GM21381 (cell line): ENCODE measurements at regions not wholly inside any gene's neighbourhood (a gene's known extent, or its start where the extent isn't known, plus 50 kb on each side); places are given as distances from the start of the nearest gene placed in this dataset.
"Not testable (repeated sequence)": the region's sequence is repeated elsewhere in the genome, so short reads cannot be mapped to it uniquely, and the experiment has no call there.

Experiments
- ATAC-seq: cut with Tn5 transposase; IDR thresholded peaks from one replicate; pipeline ENCODE4 v1.9.1; 2021; ENCODE audit warnings: mild to moderate bottlenecking, moderate library complexity; ENCODE audit not compliant: unreplicated experiment

GRCh38 chr10:33715303-33715975 lies 381.0 kb upstream of the NRP1 start:
- no peak for ATAC-seq

DNA sequence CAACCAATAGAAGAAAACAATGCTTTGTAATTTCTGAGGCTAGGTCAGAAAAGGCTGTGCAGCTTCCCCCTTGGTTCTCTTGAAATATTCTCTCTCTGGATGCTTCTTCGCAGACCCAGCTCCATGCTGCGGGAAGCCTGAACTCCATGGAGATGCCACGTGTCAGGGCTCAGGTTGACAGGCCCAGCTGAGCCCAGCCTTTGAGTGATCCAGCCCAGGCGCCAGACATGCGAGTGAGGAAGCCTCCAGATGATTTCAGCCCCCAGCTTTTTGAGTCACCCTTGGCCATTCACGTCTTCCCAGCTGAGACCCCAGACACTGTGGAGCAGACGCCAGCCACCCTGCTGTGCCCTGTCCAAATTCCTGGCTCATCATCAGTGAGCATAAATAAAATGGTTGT lies 378.4 kb upstream of the NRP1 start:
- ATAC-seq, result no peak

- no peak for ATAC-seq
Measured at GRCh38 chr10:33710006-33710405, 375.5 kb upstream of the NRP1 start.

- no peak for ATAC-seq
Measured at GRCh38 chr10:33709008-33709753, 374.7 kb upstream of the NRP1 start.

DNA sequence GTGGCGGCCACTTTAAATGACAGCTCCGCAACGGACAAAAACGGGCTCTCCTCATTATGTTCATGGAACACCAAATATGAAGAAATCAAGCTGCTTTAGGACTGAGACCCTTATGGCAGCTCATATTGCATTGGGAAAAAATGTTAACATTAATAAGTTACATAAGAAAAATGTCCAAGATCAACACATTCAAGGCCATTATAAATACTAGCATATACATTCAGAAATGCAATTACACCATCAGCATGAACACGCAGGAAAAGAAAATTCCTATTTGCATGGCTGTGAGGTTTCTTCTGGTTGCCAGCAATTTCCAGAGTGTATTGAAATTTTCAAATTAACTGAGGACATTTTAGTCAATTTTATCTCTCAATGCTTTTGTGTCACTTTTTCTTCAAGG lies 374.1 kb upstream of the NRP1 start:
- ATAC-seq, result no peak

- no peak for ATAC-seq
Measured at GRCh38 chr10:33706746-33707145, 372.3 kb upstream of the NRP1 start.

DNA sequence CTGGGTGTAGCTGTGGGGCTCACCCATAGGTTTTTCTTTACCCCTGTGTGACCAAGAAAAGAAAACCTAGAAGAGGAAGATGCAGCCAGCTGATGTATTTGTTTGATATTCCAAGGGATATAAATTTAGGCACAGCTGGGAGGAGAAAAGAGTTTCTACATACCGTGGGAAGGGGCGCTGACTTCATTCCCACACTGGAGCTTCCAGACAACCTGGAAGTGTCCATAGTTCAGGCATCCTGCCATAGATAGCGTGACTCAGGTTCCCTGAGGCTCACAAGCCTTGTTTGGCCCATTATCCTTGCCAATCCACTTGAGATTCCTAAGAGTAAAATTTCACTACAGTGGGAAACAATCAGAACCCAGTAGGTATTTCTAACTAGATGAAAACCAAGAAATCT lies 371.7 kb upstream of the NRP1 start:
- no peak for ATAC-seq

DNA sequence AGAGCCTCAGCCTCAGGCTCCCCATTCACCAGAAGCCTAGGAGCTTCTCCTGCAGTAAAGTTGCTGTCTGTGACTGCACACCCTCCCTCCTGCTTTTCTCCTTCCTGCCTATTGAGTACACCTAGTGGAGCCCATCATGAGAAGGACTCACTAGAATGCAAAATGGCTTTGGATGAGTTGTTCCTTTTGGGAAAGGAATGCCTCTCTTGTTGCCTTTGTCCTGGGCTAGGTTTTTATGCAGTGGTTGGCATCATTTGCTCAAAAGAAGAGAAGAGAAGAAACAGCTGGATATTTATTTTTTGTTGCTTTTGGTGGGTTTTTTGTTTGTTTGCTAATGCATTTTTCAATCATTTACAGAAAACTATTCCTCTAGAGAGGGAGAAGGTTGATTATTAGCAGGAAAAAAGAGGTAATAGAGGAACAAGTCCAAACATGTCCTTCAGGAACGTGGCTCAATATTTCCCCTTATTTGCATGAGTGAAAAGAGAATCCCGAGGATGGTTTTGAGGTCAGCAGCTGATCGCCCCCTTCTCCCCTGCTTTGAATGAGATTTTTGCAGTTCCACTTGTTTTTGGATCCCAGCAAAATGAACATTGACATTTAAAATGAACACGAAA lies 369.9 kb upstream of the NRP1 start:
- ATAC-seq, result no peak

- ATAC-seq, result no peak
Measured at GRCh38 chr10:33703501-33704213, 369.2 kb upstream of the NRP1 start.

- no peak for ATAC-seq
Measured at GRCh38 chr10:33698033-33698432, 363.6 kb upstream of the NRP1 start.

DNA sequence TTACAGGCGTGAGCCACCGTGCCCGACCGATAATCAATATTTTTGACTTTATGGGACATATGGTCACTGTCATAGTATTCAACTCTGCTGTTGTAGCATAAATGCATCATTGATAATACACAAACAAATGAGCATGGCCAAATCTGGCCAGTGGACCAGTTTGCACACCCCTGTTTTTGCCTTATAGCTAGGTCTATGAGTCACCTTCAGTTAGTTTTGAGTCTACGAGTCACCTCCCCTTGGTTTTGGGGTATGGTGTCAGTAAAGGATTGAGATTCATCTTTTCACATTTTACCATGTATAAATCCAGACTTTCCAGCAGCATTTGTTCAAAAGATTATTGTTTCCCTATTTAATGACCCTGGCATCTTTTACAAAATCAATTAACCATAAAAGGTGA lies 362.5 kb upstream of the NRP1 start:
- ATAC-seq, result no peak

DNA sequence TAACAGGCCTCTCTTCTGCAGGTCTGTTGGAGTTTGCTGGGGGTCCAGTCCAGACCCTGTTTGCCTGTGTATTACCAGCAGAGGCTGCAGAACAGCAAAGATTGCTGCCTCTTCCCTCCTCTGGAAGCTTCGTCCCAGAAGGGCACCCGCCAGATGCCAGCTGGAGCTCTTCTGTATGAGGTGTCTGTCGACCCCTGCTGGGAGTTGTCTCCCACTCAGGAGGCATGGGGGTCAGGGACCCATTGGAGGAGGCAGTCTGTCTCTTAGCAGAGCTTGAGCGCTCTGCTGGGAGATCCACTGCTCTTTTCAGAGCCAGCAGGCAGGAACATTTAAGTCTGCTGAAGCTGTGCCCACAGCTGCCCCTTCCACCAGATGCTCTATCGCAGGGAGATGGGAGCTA lies 361.1 kb upstream of the NRP1 start:
- ATAC-seq, result no peak

DNA sequence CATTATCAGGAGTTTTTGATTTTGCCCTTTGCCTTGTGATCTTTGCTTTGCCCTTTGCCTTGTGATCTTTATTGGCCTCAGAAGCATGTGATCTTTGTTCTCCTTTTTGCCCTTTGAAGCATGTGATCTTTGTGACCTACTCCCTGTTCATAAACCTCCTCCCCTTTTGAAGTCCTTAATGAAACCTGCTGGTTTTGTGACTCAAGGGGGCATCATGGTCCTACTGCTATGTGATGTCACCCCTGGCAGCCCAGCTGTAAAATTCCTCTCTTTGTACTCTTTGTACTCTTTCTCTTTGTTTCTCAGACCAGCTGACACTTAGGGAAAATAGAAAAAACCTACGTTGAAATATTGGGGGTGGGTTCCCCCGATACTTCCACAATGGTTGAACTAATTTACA lies 356.1 kb upstream of the NRP1 start:
- not testable (repeated sequence) for ATAC-seq

GRCh38 chr10:33688506-33688905 lies 354.0 kb upstream of the NRP1 start:
- no peak for ATAC-seq

- no peak for ATAC-seq
Measured at GRCh38 chr10:33684211-33684611, 349.7 kb upstream of the NRP1 start.

DNA sequence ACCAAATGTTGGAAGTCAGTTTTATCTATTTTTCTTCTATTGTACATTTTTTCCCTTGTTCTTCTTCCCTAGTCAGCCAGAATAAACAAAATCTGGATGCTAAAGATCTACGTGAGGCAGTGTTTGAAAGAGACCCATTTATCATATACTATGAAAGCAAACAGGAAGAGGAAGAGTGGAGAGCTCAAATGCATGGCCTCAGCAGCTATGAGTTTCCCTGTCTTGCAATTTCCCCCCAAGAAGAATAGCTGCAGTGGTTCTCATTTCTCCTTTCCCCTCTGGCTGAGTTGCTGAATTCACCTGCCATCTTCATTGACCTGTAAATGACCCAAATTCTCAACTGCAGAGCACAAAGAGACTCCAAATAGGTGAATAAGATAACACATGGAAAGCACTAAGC lies 347.1 kb upstream of the NRP1 start:
- no peak for ATAC-seq

DNA sequence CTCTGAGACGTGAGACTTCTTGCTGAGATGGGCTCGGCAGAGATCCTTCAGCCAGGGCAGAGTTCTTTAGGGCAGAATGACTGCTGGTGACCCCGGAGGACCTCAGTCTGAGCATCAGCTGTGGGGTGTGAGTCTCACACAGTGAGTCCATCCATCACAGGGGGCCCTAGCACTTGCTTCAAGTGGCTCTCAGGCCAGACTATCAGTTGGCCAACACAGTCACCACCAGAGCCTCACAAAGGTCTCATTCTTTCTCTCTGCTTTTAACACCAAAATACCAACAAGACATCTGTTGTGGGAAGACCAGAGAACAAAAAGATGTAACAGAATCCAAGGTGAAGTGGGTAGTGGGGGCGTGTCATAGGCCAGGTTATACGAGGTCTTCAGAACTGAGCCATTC lies 345.6 kb upstream of the NRP1 start:
- ATAC-seq, result no peak

GRCh38 chr10:33676606-33677339 lies 342.3 kb upstream of the NRP1 start:
- no peak for ATAC-seq

DNA sequence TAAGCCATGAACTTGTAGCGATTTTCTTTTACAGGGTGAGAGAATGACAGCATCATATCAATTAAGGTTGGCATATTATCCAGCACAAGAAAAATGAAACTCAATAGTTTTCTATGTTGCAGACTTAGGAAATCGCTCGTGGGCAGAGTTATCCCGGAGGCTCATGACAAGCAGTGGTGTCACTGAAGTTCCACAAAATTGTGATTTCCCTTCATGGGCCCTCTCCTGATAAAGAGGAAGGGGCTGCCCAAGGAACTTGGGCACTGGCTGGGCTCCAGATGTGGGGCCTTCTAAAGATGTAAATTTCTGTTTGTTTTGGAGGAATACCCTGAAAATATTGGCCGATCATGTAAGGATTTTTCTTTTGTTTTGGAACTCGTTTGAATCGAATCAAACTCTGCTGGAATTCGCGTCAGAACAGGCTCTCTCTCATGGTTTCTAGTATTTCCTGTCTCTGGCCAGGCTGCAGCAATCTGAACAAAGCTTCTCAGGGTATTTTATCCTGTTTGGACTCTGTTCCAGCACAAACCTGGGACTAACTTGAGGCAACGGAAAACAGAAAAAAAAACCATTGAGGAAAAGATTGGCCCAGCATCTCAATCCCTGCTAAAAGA lies 340.6 kb upstream of the NRP1 start:
- ATAC-seq, result no peak

DNA sequence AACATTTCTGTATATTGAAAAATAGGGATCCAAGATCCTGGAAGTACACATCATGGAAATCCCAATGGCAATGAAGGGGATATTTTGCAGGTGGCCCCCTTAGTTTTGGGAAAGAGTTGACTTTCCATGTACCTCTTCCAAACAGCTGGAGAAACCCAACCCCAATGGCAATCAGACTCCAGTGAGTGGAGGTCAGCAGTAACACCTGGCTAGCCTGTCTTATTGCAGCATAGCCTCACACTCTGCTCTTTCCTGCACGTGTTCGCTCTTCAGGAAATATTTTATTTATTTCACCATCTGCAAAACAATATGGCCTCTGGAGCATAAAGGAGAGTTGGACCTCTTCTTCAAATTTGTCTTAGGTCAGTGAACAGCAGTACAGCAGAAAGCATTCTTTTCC lies 340.0 kb upstream of the NRP1 start:
- ATAC-seq, result no peak
